Chondrocyte (in vitro differentiated cells): ENCODE measurements at regions not wholly inside any gene's neighbourhood (a gene's known extent, or its start where the extent isn't known, plus 50 kb on each side); places are given as distances from the start of the nearest gene placed in this dataset.
A peak's percentile ranks its signal among the peaks of the same experiment; 100 is the strongest.
"Not testable (repeated sequence)": the region's sequence is repeated elsewhere in the genome, so short reads cannot be mapped to it uniquely, and the experiment has no call there.

Source experiments
- DNase-seq: peaks from one replicate; pipeline ENCODE4 v3.0.0; 2021; ENCODE audit warnings: mixed read lengths, low spot score
- H3K27ac Mint-ChIP-seq: one replicate; pipeline ENCODE4 v1.8.0; 2021; ENCODE audit warnings: mild to moderate bottlenecking, moderate library complexity, mixed read lengths; ENCODE audit not compliant: unreplicated experiment
- H3K27me3 Mint-ChIP-seq: 2 replicates; pipeline ENCODE4 v1.8.0; 2021; ENCODE audit warnings: low read depth, mixed read lengths
- H3K36me3 Mint-ChIP-seq: 2 replicates; pipeline ENCODE4 v1.8.0; 2021; ENCODE audit warnings: low read depth, mixed read lengths
- H3K4me1 Mint-ChIP-seq: 2 replicates; pipeline ENCODE4 v1.8.0; 2021; ENCODE audit warnings: low read depth, mild to moderate bottlenecking, mixed read lengths
- H3K4me3 Mint-ChIP-seq: one replicate; pipeline ENCODE4 v1.8.0; 2021; ENCODE audit warnings: mild to moderate bottlenecking, moderate library complexity, mixed read lengths; ENCODE audit not compliant: unreplicated experiment
- H3K9me3 Mint-ChIP-seq: 2 replicates; pipeline ENCODE4 v1.8.0; 2021; ENCODE audit warnings: low read depth, mixed read lengths

DNA sequence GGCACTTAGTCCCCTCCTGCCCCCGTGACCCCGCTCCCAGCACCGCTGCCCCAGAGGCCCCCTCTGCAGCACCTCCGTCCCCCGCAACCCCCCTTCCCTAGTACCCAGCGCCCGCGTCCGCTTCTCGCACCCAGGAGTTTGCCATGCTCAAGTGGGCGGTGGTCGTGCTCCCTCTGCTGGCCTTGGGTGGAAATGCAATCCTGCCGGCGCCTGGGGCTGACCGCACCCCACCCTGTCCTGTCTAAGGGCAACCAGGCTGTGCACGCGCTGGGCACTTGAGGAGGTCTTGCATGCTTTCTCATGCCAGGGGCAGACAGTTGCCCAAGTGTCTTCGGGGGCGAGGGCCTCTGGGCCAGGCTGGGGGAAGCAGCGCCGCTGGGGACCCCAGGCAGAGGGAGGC is 1544.9 kb upstream of the USP9Y start:
- not testable (repeated sequence) for H3K36me3 Mint-ChIP-seq, H3K27ac Mint-ChIP-seq, H3K9me3 Mint-ChIP-seq

DNA sequence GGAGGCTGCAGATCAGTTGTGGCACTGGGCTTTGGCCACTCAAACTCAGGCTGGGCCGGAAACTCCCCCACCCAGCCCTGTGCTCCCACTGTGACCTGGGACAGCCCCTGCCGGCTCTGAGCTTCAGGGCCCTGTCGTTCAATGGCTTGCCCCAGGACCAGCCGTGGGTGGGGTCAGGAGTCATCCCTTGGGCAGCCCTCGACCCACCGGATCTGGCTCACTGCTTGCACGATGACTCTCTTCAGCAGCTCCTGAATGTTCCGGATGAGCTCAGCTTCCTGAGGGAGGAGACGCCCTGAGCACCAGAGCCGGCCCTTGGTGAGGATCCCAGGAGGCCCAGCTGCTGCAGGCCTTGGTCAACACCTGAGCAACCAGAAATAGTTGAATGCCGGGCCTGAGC is 1544.2 kb upstream of the USP9Y start:
- H3K36me3 Mint-ChIP-seq, H3K27ac Mint-ChIP-seq, DNase-seq, H3K4me3 Mint-ChIP-seq, H3K4me1 Mint-ChIP-seq, H3K9me3 Mint-ChIP-seq, H3K27me3 Mint-ChIP-seq: not testable (repeated sequence)

More for the DNA sequence above, 1544.9 kb upstream of the USP9Y start:
- not testable (repeated sequence) for H3K4me3 Mint-ChIP-seq, DNase-seq, H3K4me1 Mint-ChIP-seq, H3K27me3 Mint-ChIP-seq

DNA sequence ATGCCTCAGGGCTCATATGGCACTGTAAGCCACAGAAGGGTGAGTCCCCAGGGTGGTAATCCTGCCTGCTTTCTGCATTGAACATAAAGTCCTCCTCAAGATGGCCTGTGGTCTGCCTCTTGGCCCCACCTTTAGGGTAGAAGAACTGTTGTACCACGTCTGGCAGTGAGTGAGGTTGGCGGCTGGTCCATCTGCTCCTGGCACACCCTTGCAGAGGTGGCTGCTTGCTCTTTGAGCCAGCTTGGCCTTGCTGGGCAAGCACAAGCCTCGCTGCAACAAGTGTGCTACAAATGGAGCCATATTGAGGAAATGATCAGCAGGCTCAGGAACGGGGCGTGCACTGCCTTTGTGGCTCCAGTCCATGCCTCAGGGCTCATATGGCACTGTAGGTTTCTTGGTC is 1524.0 kb upstream of the USP9Y start:
- not testable (repeated sequence) for H3K27me3 Mint-ChIP-seq, H3K27ac Mint-ChIP-seq, H3K4me3 Mint-ChIP-seq, H3K4me1 Mint-ChIP-seq, H3K36me3 Mint-ChIP-seq, H3K9me3 Mint-ChIP-seq
- peak; percentile 85 for DNase-seq

DNA sequence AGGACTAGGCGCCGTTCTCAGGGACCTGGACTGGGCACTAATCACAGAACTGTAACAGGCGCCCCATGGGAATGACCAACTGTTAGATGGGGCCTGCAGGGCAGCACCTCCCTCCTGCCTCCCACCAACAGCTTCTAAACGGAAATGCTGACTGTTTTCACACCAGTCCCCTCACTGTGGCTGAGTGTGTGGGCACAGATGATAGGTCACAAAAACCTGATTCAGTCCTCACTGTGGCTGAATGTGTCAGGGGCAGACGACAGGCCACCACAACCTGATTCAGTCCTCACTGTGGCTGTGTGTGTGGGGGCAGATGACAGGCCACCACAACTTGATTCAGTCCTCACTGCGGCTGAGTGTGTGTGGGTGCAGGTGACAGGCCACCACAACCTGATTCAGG is 1499.9 kb upstream of the USP9Y start:
- DNase-seq, H3K4me1 Mint-ChIP-seq, H3K27me3 Mint-ChIP-seq, H3K27ac Mint-ChIP-seq, H3K4me3 Mint-ChIP-seq, H3K36me3 Mint-ChIP-seq, H3K9me3 Mint-ChIP-seq: not testable (repeated sequence)

DNA sequence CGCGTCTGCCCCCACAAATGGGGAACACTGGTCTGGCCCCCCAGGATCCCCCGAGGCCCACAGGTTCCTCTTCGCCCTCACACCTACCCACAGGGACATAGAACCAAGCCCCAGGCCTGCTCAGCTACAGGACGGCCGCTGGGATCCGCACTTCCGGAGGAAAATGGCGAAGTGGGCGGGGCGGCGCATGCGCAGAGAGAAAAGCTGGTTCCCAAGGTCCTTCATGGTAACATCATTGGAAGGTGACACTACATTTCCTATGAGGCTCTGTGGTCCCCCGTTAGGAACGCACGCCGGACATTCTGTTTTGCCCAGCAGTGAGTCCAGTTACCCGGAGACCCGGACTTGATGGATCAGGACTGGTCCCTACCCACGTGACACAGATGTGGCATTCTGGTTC is 1486.2 kb upstream of the USP9Y start:
- H3K27ac Mint-ChIP-seq, H3K27me3 Mint-ChIP-seq, H3K4me3 Mint-ChIP-seq, H3K36me3 Mint-ChIP-seq, H3K4me1 Mint-ChIP-seq, DNase-seq, H3K9me3 Mint-ChIP-seq: not testable (repeated sequence)
